ENCODE measurements at regions not wholly inside any gene's neighbourhood (a gene's known extent, or its start where the extent isn't known, plus 50 kb on each side); places are given as distances from the start of the nearest gene placed in this dataset.
A peak's percentile ranks its signal among the peaks of the same experiment; 100 is the strongest.

DNA sequence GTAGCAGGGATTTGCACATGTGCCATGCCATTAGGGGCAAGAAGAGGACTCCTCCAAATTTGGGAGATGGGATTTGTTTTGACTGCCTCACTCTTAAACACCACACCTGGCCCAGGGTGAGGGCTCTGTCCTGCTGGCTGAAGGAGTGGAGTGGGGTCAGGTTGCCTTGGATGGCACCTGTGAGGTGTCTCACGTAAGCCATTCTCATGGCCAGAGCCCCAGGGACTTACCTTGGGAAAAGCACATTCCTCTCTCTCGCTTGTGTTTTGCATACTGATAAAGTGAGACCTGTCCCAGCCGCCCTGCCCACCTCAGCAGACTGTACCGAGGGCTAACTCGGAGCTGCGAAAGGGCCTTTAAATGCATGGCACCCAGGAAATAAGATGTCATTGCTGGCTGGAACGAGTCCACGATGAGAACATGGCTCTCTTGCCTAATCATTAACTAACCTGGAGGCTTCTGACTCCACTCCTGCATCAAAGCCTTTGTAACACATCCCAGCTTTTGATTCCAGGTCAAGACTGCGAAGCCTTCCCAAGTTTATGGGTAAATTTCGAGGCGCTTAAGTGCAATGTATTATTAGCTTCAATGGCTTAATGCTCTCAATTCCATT lies 184.0 kb upstream of the RNF32 start:
- Histone ChIP-seq H3K27ac (no peak overlapping the region), H3K36me3 (no peaks in the 10 kb centered on the region), H3K4me3 (no peak overlapping the region), H3K27me3 (no peaks in the 10 kb centered on the region), H3K4me1 (no peaks in the 10 kb centered on the region), H3K9me3 (no peaks in the 10 kb centered on the region)
- TF ChIP-seq CTCF (IDR thresholded peaks at IDR 0.05), result no peak
- intact Hi-C loops (cut with DNase I), result no loop called here
- DNase-seq (peak in 1 of 4 donors; percentile 50), ATAC-seq (peak; percentile 57)

- no peaks in the 10 kb centered on the region for H3K4me1 ChIP-seq
- no peaks in the 10 kb centered on the region for H3K27me3 ChIP-seq
- H3K4me3 ChIP-seq, result no peak overlapping the region
- no peaks in the 10 kb centered on the region for H3K9me3 ChIP-seq
- no peak for DNase-seq
- intact Hi-C loops (cut with DNase I), result no loop called here
- TF ChIP-seq CTCF (IDR thresholded peaks at IDR 0.05), result no peak
- no peak for ATAC-seq
- no peaks in the 10 kb centered on the region for H3K36me3 ChIP-seq
- no peak overlapping the region for H3K27ac ChIP-seq
Observed at GRCh38 chr7:156456032-156456431, 184.5 kb upstream of the RNF32 start.

DNA sequence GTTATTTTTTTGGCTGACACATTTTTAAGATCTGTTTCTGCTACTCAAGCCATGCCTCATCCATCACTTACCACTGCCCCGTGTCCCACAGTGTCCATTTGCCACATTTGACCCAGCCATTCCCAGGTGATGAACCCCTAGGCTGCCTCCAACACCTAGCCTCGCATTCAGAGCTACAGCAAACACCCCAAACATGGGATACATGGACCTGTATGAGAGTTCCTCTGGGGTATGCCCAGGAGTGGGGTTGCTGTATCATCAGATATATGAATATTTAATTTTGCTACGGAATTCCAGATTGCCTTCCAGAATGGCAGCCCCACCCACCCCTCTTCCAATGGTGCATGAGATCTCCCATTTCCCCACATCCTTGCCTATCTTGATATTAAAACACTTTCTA lies 190.1 kb upstream of the RNF32 start:
- DNase-seq (no peak), ATAC-seq (no peak)
- Histone ChIP-seq H3K4me3 (no peak overlapping the region), H3K27me3 (no peaks in the 10 kb centered on the region), H3K27ac (no peak overlapping the region), H3K9me3 (no peaks in the 10 kb centered on the region), H3K36me3 (no peaks in the 10 kb centered on the region), H3K4me1 (no peaks in the 10 kb centered on the region)
- intact Hi-C loops (cut with DNase I), result no loop called here
- TF ChIP-seq CTCF (IDR thresholded peaks at IDR 0.05), result no peak

DNA sequence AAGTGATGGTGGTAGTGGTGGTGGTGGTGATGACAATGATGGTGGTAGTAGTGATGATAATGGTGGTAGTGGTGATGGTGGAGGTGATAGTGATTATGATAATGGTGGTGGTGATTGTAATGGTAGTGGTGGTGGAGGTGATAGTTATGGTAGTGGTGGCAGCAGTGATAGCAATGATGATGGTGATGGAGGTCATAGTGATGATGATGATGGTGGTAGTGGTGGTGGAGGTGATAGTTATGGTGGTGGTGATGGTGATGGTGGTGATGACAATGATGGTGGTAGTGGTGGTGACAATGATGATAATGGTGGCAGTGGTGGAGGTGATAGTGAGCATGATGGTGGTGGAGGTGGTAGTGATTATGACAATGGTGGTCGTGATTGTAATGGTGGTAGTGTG lies 191.7 kb upstream of the RNF32 start:
- H3K27ac ChIP-seq, result no peak overlapping the region
- H3K9me3 ChIP-seq, result no peaks in the 10 kb centered on the region
- DNase-seq (no peak), ATAC-seq (no peak)
- intact Hi-C loops (cut with DNase I), result no loop called here
- H3K27me3 ChIP-seq, result no peaks in the 10 kb centered on the region
- H3K4me1 ChIP-seq, result no peaks in the 10 kb centered on the region
- no peak for TF ChIP-seq CTCF (IDR thresholded peaks at IDR 0.05)
- H3K36me3 ChIP-seq, result no peaks in the 10 kb centered on the region
- H3K4me3 ChIP-seq, result no peak overlapping the region

GRCh38 chr7:156446990-156447389 lies 193.6 kb upstream of the RNF32 start:
- Histone ChIP-seq H3K4me3 (no peak overlapping the region), H3K4me1 (no peaks in the 10 kb centered on the region), H3K9me3 (no peaks in the 10 kb centered on the region), H3K27ac (no peak overlapping the region), H3K27me3 (no peaks in the 10 kb centered on the region), H3K36me3 (no peaks in the 10 kb centered on the region)
- TF ChIP-seq CTCF (IDR thresholded peaks at IDR 0.05), result no peak
- no peak for DNase-seq
- ATAC-seq, result no peak
- intact Hi-C loops (cut with DNase I), result no loop called here

All from left lung (tissue), 4 donors.